Tibial artery (tissue), 4 donors: ENCODE measurements at regions not wholly inside any gene's neighbourhood (a gene's known extent, or its start where the extent isn't known, plus 50 kb on each side); places are given as distances from the start of the nearest gene placed in this dataset.

Experiments used
- DNase-seq, 2 donors: peaks; one replicate each; pipeline ENCODE4 v3.0.0-alpha.2; 2019
- H3K27ac ChIP-seq, 2 donors: fragments of 200-600 bp; sonication (generic) in 1 of 2; 1 replicate in 1 of 2; 2 replicates in 1 of 2; pipeline ENCODE4 v1.5.1; 2018 to 2019; ENCODE audit warnings: mild to moderate bottlenecking in 1 of 2
- H3K27me3 ChIP-seq, 2 donors: fragments of 200-600 bp; sonication (generic) in 1 of 2; one replicate each; pipeline versions ENCODE4 v1.5.1 to v1.6.0; 2016 to 2019
- H3K36me3 ChIP-seq, 3 donors: fragments of 200-600 bp; sonication (generic) in 2 of 3; one replicate each; pipeline ENCODE4 v1.5.1; 2016 to 2019; ENCODE audit warnings: mild to moderate bottlenecking in 2 of 3
- H3K4me1 ChIP-seq, 4 donors: fragments of 200-600 bp; sonication (generic) in 2 of 4; 1 replicate in 3 of 4; 2 replicates in 1 of 4; pipeline ENCODE4 v1.5.1; 2016 to 2019
- H3K4me3 ChIP-seq, 2 donors: fragments of 200-600 bp; sonication (generic) in 1 of 2; 1 replicate in 1 of 2; 2 replicates in 1 of 2; pipeline ENCODE4 v1.5.1; 2018 to 2019; ENCODE audit warnings: mild to moderate bottlenecking in 2 of 2
- H3K9me3 ChIP-seq, 3 donors: fragments of 200-600 bp; sonication (generic) in 1 of 3; one replicate each; pipeline ENCODE4 v1.5.1; 2016 to 2019
- intact Hi-C: fragments of 100-400 bp; cut with DNase I; formaldehyde crosslinking; loops from one replicate; pipeline ENCODE4 v1.15.0; 2023; ENCODE audit warnings: low total_unique reads
- TF ChIP-seq, protein P1 (sequence below), 2 experiments: fragments of 200-600 bp in 1 of 2; fragments of 450-650 bp in 1 of 2; IDR thresholded peaks; one replicate each; pipeline ENCODE4 v1.5.1; 2017 to 2019; ENCODE audit warnings: antibody characterized with exemption in 2 of 2, mild to moderate bottlenecking in 1 of 2, moderate library complexity in 1 of 2

GRCh38 chr1:55473661-55474060 is 258.5 kb upstream of the USP24 start:
- H3K9me3 ChIP-seq: no peaks in the 10 kb centered on the region

DNA sequence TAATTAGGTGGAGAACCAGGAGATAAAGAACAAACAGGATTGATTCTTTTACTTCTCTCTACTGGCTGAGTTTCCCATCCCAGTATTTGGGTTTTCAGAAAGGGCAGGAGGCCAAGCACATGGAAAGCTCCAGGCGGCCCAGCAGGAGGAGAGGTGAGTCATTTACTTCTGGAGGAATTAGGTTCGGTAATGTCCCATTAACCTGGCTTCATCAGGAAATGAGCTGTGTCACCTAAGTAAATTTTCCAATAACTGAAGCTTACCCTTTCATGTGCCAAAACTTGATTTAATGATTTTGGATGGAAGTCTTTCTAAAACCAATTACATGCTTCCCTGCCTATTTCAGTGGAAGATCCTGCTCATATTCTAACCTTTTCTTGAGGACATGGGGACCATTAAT is 257.6 kb upstream of the USP24 start:
- no peaks in the 10 kb centered on the region for H3K9me3 ChIP-seq
- H3K4me1 ChIP-seq: no peaks in the 10 kb centered on the region
- H3K27ac ChIP-seq: no peak overlapping the region
- no peaks in the 10 kb centered on the region for H3K27me3 ChIP-seq
- H3K4me3 ChIP-seq: no peak overlapping the region
- intact Hi-C loops: no loop called here
- TF ChIP-seq, protein P1, sequence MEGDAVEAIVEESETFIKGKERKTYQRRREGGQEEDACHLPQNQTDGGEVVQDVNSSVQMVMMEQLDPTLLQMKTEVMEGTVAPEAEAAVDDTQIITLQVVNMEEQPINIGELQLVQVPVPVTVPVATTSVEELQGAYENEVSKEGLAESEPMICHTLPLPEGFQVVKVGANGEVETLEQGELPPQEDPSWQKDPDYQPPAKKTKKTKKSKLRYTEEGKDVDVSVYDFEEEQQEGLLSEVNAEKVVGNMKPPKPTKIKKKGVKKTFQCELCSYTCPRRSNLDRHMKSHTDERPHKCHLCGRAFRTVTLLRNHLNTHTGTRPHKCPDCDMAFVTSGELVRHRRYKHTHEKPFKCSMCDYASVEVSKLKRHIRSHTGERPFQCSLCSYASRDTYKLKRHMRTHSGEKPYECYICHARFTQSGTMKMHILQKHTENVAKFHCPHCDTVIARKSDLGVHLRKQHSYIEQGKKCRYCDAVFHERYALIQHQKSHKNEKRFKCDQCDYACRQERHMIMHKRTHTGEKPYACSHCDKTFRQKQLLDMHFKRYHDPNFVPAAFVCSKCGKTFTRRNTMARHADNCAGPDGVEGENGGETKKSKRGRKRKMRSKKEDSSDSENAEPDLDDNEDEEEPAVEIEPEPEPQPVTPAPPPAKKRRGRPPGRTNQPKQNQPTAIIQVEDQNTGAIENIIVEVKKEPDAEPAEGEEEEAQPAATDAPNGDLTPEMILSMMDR (IDR thresholded peaks at IDR 0.05): no peak
- no peak for DNase-seq
- H3K36me3 ChIP-seq: no peaks in the 10 kb centered on the region

More at GRCh38 chr1:55473661-55474060, 258.5 kb upstream of the USP24 start:
- H3K27ac ChIP-seq: no peak overlapping the region
- no peak for DNase-seq
- intact Hi-C loops: no loop called here
- no peaks in the 10 kb centered on the region for H3K36me3 ChIP-seq
- H3K4me1 ChIP-seq: no peaks in the 10 kb centered on the region
- no peak overlapping the region for H3K4me3 ChIP-seq
- TF ChIP-seq, protein P1 (IDR thresholded peaks at IDR 0.05): no peak
- H3K27me3 ChIP-seq: no peaks in the 10 kb centered on the region

GRCh38 chr1:55472115-55472514 is 257.0 kb upstream of the USP24 start:
- Histone ChIP-seq H3K4me3 (no peak overlapping the region), H3K4me1 (no peaks in the 10 kb centered on the region), H3K9me3 (no peaks in the 10 kb centered on the region), H3K27me3 (no peaks in the 10 kb centered on the region), H3K36me3 (no peaks in the 10 kb centered on the region), H3K27ac (no peak overlapping the region)
- TF ChIP-seq, protein P1 (IDR thresholded peaks at IDR 0.05): no peak
- intact Hi-C loops: no loop called here
- DNase-seq: no peak

DNA sequence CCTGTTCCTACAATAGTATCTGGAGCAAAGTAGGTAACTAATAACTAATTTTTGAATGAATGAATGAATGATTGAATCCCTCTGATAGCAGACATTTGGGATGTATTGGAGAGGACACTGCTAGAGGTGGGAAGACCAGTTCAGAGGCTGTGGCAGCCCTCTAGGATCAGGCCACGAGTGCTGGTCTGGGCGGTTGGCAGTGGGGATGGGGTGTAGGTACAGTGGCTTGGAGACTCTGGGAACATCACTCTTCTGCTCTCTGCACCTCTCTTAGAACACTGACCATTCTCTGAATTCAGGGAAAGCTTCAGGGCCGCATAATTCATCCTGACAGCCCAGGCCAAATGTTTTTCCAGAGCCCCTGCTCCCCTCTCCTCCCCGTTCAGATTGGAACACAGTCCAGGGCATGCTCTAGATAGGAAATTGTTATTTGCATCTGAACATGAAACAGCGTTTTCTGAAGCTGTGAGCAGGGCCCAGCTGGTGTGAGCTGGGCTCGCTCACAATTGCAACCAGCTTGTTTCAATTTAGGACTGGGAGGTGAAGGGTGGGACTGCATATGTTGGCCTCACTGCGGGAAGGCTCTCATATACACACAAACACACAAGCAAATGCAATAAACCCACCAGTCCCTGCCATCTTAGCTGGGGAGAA is 253.1 kb upstream of the USP24 start:
- TF ChIP-seq, protein P1 (IDR thresholded peaks at IDR 0.05): no peak

GRCh38 chr1:55466921-55467320 is 251.8 kb upstream of the USP24 start:
- intact Hi-C loops: no loop called here
- Histone ChIP-seq H3K4me3 (no peak overlapping the region), H3K9me3 (no peaks in the 10 kb centered on the region), H3K27ac (peak overlapping the region in 1 of 2 donors; percentile 23), H3K4me1 (peaks cover 0 to 17% (median 1%) of the 10 kb centered on the region in 4 donors), H3K27me3 (no peaks in the 10 kb centered on the region), H3K36me3 (no peaks in the 10 kb centered on the region)
- DNase-seq: no peak
- TF ChIP-seq, protein P1 (IDR thresholded peaks at IDR 0.05): no peak

More for the DNA sequence above, 253.1 kb upstream of the USP24 start:
- Histone ChIP-seq H3K4me3 (no peak overlapping the region), H3K27me3 (no peaks in the 10 kb centered on the region), H3K36me3 (no peaks in the 10 kb centered on the region), H3K27ac (no peak overlapping the region), H3K9me3 (no peaks in the 10 kb centered on the region), H3K4me1 (peaks cover 0 to 14% (median 1%) of the 10 kb centered on the region in 4 donors)
- DNase-seq: no peak
- intact Hi-C loops: no loop called here
